Stimulated activated CD4-positive, alpha-beta T cell treated with anti-CD3 and anti-CD28 coated beads, Interleukin-4, amount 100 ng/mL, for 48 hours (primary cell): ENCODE measurements at regions not wholly inside any gene's neighbourhood (a gene's known extent, or its start where the extent isn't known, plus 50 kb on each side); places are given as distances from the start of the nearest gene placed in this dataset.
"Not testable (repeated sequence)": the region's sequence is repeated elsewhere in the genome, so short reads cannot be mapped to it uniquely, and the experiment has no call there.

Experiments used
- DNase-seq, 2 donors: peaks; one replicate each; pipeline ENCODE4 v3.0.0-alpha.2; 2020; ENCODE audit warnings: low read depth in 2 of 2

DNA sequence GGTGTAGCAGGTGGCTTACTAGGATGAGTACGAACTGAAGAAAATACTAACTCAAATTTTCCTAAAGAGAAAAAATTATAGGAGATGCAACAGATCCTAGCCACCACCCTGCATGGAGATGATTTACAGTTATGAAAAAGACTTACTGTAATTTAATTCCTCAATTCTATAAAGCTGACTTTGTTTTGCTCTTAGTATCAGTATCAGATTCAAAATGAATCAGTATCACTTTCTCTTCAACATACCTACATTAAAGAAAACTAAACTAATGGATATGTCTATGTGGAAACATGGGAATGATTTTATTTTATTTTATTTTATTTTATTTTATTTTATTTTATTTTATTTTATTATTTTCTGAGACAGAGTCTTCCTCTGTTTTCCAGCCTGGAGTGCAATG is 525.8 kb downstream of the NLGN4X start:
- no peak for DNase-seq

GRCh38 chrX:5695971-5696370 is 532.7 kb downstream of the NLGN4X start:
- DNase-seq = no peak

DNA sequence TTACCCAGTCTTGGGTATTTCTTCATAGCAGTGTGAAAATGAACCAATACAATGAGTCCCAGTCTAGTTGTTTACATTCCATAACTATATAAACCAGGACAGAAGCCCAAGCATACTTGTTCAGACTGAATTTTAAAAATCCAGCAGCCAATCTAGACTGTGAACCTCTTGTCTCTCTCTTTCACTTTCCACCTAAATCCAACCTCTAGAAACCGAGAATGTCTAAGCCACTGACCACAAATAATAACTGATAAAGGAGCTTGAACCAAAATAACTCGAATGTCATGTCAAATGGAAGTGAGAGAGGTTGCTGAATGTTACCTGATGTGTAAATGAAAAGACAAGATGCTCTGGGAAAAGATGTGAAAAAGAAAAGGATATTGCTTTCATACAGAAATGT is 544.7 kb downstream of the NLGN4X start:
- no peak for DNase-seq

GRCh38 chrX:5681159-5681558 is 547.5 kb downstream of the NLGN4X start:
- DNase-seq = no peak

- DNase-seq = no peak
Observed at GRCh38 chrX:5674036-5674435, 554.6 kb downstream of the NLGN4X start.

DNA sequence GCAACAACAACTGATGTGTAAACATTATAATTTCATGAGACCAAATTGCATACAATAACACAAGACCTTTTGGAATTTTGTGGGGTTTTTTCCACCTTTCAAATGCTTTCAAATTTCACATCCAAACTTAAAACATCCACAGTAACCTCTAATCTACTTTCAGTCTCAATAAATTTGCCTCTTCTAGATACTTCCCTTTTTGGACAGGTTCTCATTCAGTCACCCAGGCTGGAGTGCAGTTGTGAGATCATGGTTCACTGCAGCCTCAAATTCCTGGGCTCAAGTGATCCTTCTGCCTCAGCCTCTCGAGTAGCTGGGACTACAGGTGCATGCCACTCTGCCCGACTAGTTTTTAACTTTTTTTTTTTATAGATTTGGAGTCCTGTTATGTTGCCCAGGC is 556.6 kb downstream of the NLGN4X start:
- no peak for DNase-seq

DNA sequence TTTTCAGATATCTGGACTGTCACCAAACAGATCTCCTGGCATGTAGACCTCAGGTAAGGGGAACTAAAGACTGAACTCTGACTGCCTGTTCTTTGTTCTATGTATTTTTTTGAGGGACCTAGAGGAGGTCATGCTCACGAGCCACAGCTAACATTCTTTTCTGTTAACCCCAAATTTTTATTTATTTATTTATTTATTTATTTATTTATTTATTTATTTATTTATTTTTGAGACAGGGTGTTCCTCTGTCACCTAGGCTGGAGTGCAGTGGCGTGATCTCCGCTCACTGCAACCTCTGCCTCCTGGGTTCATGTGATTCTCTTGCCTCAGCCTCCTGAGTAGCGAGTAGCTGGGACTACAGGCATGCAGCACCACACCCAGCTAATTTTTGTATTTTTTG is 562.0 kb downstream of the NLGN4X start:
- DNase-seq = not testable (repeated sequence)

DNA sequence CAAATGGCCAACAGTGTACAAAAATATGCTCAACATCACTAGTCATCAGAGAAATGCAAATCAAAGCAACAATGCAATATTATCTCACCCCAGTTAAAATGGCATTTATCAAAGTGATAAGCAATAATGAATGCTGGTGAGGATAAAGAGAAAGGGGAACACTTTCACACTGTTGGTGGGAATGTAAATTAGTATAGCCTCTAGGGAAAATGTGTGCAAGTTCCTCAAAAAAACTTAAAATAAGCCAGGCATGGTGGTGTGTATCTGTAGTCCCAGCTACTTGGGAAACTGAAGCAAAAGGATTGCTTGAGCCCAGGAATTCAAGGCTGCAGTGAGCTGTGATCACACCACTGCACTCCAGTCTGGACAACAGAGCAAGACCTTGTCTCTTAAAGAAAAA is 572.1 kb downstream of the NLGN4X start:
- DNase-seq = no peak

GRCh38 chrX:5650904-5651303 is 577.8 kb downstream of the NLGN4X start:
- DNase-seq = no peak

- no peak for DNase-seq
Observed at GRCh38 chrX:5648941-5649568, 579.6 kb downstream of the NLGN4X start.

- no peak for DNase-seq
Observed at GRCh38 chrX:5646818-5647217, 581.8 kb downstream of the NLGN4X start.

GRCh38 chrX:5644776-5645175 is 583.9 kb downstream of the NLGN4X start:
- no peak for DNase-seq

- DNase-seq = no peak
Observed at GRCh38 chrX:5640071-5640470, 588.6 kb downstream of the NLGN4X start.

DNA sequence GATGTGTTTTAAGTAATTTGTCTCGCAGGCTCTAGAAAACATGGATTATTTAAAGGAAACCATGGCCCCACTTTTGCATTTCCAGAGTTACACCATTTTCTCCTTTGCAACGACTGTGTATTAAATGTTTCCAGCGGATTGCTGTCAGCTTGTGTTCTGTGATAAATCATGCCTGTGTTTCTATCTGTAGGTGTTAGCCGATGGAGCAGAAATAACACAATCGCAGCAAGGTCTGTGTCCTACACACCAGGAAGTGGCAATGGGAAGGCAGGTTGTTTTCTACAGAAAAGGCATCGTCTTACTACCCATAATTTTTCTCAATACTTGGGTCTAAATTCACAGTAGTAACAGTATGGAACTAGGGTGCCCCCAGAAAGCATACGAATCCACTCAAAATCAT is 590.1 kb downstream of the NLGN4X start:
- no peak for DNase-seq

GRCh38 chrX:5632887-5633286 is 595.8 kb downstream of the NLGN4X start:
- DNase-seq = no peak

GRCh38 chrX:5632061-5632614 is 596.5 kb downstream of the NLGN4X start:
- DNase-seq = no peak

- DNase-seq = no peak
Observed at GRCh38 chrX:5617666-5618065, 611.0 kb downstream of the NLGN4X start.

- DNase-seq = no peak
Observed at GRCh38 chrX:5595570-5595969, 633.1 kb downstream of the NLGN4X start.

DNA sequence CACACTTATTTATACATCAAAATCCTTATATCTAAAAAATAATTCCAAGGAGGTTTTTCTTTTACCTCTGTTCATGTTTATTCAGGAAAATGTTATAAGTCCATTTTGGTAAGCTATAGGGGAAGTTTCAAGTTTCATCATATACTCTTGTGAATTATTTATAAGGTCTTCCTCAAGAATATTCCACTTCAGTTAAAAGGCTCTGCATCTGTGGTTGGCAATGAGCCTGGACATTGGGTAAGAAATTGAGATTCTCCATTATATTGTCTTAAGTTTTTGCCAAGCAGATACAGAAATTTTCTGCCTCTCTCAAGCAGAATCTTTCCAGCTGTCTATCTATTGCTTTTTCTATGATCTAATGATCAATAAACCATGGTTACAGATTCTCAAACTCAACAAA is 641.9 kb downstream of the NLGN4X start:
- DNase-seq = no peak

DNA sequence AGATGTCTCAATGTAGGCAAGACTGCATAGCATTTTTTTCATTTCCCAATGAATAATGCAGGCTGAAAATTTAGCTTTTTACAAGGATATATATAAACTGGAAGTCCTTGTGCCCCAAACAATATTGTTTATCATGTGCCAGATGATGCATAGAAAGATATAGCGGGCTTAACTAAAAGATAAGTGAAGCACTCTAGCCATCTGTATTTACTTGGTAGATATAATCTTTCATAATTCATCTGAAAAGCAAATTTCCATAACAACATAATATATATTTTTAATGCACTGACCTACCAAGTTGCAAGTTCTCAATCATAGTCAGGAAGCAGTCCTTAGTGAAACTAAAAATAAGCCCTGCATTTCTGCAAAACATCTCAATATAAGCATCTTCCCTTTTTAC is 653.3 kb downstream of the NLGN4X start:
- no peak for DNase-seq

DNA sequence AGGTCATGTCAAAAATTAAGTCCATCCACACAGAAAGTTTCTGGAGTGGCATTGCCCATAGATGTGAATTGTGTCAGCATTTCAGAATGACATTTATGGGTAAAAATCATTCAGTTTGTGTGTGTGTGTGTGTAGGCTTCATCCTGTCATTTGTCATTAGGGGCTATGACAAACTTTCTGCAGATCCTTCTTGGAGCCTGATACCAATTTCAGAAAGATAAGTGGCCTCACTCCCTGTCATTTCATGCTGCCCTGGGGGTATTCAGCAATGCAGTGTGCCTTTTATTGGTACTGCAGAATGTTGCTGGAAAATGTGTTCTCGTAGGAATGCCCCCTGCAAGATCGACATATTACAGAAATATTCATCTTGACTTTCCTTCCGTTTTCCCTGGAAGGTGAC is 659.7 kb downstream of the NLGN4X start:
- no peak for DNase-seq

DNA sequence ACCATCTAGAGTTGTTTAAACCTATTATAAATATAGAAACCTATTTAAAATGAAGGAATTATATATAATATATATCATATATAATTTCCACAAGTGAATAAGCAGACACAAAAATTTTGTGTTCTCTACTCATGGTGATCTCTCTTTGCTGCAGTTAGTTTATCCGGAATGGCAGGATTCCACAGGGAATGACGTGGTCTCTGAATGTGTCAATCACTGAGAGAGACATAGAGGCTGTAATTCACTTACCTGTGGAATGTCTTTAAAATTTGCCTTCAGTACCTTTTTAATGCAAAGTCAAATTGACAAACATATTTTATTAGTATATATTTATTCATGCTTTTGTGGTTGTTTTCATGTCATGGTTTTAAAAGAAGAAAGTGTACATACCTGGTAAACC is 669.3 kb downstream of the NLGN4X start:
- DNase-seq = no peak

GRCh38 chrX:5549512-5549911 is 679.2 kb downstream of the NLGN4X start:
- no peak for DNase-seq

DNA sequence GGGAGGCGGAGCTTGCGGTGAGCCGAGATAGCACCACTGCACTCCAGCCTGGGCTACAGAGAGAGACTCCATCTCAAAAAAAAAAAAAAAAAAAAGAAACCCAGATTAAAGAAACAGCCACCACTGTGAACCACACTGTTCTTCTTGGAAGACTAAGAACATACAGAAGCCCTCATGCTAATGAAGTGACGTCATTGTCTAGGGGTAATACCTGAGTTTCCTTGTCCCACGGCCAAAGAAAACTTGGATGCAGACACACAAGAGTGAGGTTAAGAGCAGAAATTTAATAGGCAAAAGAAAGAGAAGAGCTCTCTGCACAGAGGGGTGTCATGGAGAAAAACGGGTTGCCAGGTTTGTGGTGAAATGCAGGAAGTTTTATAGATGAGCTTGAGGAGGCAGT is 691.6 kb downstream of the NLGN4X start:
- DNase-seq = no peak
